ENCODE measurements at regions not wholly inside any gene's neighbourhood (a gene's known extent, or its start where the extent isn't known, plus 50 kb on each side); places are given as distances from the start of the nearest gene placed in this dataset.

DNA sequence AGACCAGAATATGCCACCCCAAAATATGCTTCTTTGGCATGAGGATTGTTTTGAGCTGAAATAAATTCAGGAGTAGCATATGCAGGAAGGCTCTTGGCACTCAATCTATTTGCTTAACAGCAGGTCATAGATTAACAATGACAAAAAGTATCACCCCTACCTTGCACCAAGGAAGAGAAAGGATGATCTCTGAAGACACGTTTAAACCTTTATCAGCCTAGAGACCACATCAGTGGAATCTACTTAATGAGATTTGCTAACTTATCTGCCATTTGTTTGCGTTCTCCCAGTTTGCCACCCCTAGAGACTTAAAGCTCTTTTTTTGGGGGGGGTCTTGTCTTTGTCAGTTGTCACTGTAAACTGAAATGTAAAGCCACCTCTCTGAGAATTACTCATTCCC, 1278.7 kb upstream of the USP15 start:
- Histone ChIP-seq H3K9me3 (ENCODE audit: control insufficient read depth in 1 of 2, insufficient read depth in 1 of 2, low read depth in 1 of 2, low read length in 2 of 2) (no peaks in the 10 kb centered on the region), H3K4me3 (replicated peaks in 1 of 2; ENCODE audit: low read depth in 1 of 2, low read length in 2 of 2) (no peak overlapping the region), H3K9ac (ENCODE audit: low read length) (no peak overlapping the region), H3K27ac (ENCODE audit: low read depth, low read length) (no peak overlapping the region), H3K9me2 (ENCODE audit: insufficient read depth) (no peaks in the 10 kb centered on the region), H3K36me3 (ENCODE audit: control insufficient read depth in 1 of 2, insufficient read depth in 2 of 2, low read length in 2 of 2) (no peaks in the 10 kb centered on the region), H3K79me2 (ENCODE audit: insufficient read depth, low read length) (no peaks in the 10 kb centered on the region), H3K27me3 (ENCODE audit: insufficient read depth, low read length) (no peaks in the 10 kb centered on the region), H3K4me1 (ENCODE audit: control insufficient read depth in 1 of 2, insufficient read depth in 2 of 2, low read length in 2 of 2) (no peaks in the 10 kb centered on the region), H3K4me2 (ENCODE audit: low read length) (no peak overlapping the region), H4K20me1 (ENCODE audit: insufficient read depth) (no peaks in the 10 kb centered on the region), H2AFZ (ENCODE audit: low read depth, low read length, poor library complexity, severe bottlenecking) (no peak overlapping the region)
- ChIA-PET POLR2A (no interaction called here), RAD21 (ENCODE audit: low non-redundant PET in 1 of 2, low total read pairs in 2 of 2, uncharacterized antibody in 2 of 2, unreplicated experiment in 2 of 2) (no interaction called here), CTCF (no interaction called here)
- ATAC-seq (no peak), DNase-seq (ENCODE audit: low read depth, low spot score) (no peak)
- intact Hi-C loops (cut with micrococcal nuclease): no loop called here
- TF ChIP-seq, protein P1, sequence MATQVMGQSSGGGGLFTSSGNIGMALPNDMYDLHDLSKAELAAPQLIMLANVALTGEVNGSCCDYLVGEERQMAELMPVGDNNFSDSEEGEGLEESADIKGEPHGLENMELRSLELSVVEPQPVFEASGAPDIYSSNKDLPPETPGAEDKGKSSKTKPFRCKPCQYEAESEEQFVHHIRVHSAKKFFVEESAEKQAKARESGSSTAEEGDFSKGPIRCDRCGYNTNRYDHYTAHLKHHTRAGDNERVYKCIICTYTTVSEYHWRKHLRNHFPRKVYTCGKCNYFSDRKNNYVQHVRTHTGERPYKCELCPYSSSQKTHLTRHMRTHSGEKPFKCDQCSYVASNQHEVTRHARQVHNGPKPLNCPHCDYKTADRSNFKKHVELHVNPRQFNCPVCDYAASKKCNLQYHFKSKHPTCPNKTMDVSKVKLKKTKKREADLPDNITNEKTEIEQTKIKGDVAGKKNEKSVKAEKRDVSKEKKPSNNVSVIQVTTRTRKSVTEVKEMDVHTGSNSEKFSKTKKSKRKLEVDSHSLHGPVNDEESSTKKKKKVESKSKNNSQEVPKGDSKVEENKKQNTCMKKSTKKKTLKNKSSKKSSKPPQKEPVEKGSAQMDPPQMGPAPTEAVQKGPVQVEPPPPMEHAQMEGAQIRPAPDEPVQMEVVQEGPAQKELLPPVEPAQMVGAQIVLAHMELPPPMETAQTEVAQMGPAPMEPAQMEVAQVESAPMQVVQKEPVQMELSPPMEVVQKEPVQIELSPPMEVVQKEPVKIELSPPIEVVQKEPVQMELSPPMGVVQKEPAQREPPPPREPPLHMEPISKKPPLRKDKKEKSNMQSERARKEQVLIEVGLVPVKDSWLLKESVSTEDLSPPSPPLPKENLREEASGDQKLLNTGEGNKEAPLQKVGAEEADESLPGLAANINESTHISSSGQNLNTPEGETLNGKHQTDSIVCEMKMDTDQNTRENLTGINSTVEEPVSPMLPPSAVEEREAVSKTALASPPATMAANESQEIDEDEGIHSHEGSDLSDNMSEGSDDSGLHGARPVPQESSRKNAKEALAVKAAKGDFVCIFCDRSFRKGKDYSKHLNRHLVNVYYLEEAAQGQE (IDR thresholded peaks at IDR 0.05; ENCODE audit: low read depth): no peak
- no peak for TF ChIP-seq YY1 (IDR thresholded peaks at IDR 0.05; ENCODE audit: extremely low read depth, insufficient replicate concordance, low read depth, low read length)
- no TSS peak for BruUV-seq (replicated peaks)

DNA sequence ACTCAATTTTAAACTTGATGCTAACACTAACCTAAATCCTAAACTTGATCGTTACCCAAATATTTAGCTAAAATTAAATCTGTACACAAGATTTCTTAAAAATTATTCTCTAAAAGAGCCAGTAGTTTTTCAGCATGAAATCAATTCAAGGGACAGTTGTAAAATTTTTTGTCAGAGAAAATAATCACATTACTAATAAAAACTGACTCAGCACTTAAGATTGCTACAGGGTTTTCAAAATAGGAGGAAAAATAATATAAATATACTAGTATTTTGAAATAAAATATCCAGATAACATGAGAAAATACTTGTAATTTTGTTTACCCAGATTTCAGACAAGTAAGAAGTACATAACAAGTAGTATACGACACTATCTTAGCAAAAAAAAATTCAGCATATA, 1268.1 kb upstream of the USP15 start:
- H4K20me1 ChIP-seq (ENCODE audit: insufficient read depth): no peaks in the 10 kb centered on the region
- CTCF ChIA-PET: no interaction called here

More for the DNA sequence above, 1268.1 kb upstream of the USP15 start:
- TF ChIP-seq SIN3A (IDR thresholded peaks at IDR 0.05; ENCODE audit: low read depth) (no peak), JUND (IDR thresholded peaks at IDR 0.05) (no peak), EZH2 (IDR thresholded peaks at IDR 0.05) (no peak), CBX3 (IDR thresholded peaks at IDR 0.05; ENCODE audit: low read depth) (no peak), ZNF274 (IDR thresholded peaks at IDR 0.05; ENCODE audit: low read depth, low read length) (no peak), EZH2phosphoT487 (IDR thresholded peaks at IDR 0.05; ENCODE audit: borderline replicate concordance) (no peak), ZFX (IDR thresholded peaks at IDR 0.05) (no peak), EGR1 (IDR thresholded peaks at IDR 0.05; ENCODE audit: low read depth) (no peak)
- TF ChIP-seq, protein P2, sequence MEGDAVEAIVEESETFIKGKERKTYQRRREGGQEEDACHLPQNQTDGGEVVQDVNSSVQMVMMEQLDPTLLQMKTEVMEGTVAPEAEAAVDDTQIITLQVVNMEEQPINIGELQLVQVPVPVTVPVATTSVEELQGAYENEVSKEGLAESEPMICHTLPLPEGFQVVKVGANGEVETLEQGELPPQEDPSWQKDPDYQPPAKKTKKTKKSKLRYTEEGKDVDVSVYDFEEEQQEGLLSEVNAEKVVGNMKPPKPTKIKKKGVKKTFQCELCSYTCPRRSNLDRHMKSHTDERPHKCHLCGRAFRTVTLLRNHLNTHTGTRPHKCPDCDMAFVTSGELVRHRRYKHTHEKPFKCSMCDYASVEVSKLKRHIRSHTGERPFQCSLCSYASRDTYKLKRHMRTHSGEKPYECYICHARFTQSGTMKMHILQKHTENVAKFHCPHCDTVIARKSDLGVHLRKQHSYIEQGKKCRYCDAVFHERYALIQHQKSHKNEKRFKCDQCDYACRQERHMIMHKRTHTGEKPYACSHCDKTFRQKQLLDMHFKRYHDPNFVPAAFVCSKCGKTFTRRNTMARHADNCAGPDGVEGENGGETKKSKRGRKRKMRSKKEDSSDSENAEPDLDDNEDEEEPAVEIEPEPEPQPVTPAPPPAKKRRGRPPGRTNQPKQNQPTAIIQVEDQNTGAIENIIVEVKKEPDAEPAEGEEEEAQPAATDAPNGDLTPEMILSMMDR (IDR thresholded peaks at IDR 0.05 in 2 of 3, conservative IDR thresholded peaks at IDR 0.05 in 1 of 3; ENCODE audit: borderline replicate concordance in 1 of 3, insufficient read depth in 1 of 3, low read depth in 2 of 3, low read length in 2 of 3): no peak
- Histone ChIP-seq H3K9me3 (ENCODE audit: control insufficient read depth in 1 of 2, insufficient read depth in 1 of 2, low read depth in 1 of 2, low read length in 2 of 2) (no peaks in the 10 kb centered on the region), H3K4me1 (ENCODE audit: control insufficient read depth in 1 of 2, insufficient read depth in 2 of 2, low read length in 2 of 2) (no peaks in the 10 kb centered on the region), H3K79me2 (ENCODE audit: insufficient read depth, low read length) (no peaks in the 10 kb centered on the region), H3K4me3 (replicated peaks in 1 of 2; ENCODE audit: low read depth in 1 of 2, low read length in 2 of 2) (no peak overlapping the region), H2AFZ (ENCODE audit: low read depth, low read length, poor library complexity, severe bottlenecking) (no peak overlapping the region), H3K27me3 (ENCODE audit: insufficient read depth, low read length) (no peaks in the 10 kb centered on the region), H3K9ac (ENCODE audit: low read length) (no peak overlapping the region), H3K9me2 (ENCODE audit: insufficient read depth) (no peaks in the 10 kb centered on the region), H3K27ac (ENCODE audit: low read depth, low read length) (no peak overlapping the region), H3K36me3 (ENCODE audit: control insufficient read depth in 1 of 2, insufficient read depth in 2 of 2, low read length in 2 of 2) (no peaks in the 10 kb centered on the region), H3K4me2 (ENCODE audit: low read length) (no peak overlapping the region)
- ChIA-PET RAD21 (ENCODE audit: low non-redundant PET in 1 of 2, low total read pairs in 2 of 2, uncharacterized antibody in 2 of 2, unreplicated experiment in 2 of 2) (no interaction called here), POLR2A (no interaction called here)
- intact Hi-C loops (cut with micrococcal nuclease): no loop called here
- no TSS peak for BruUV-seq (replicated peaks)
- DNase-seq (ENCODE audit: low read depth, low spot score): no peak
- ATAC-seq: no peak
